HG02610 (cell line): ENCODE measurements at regions not wholly inside any gene's neighbourhood (a gene's known extent, or its start where the extent isn't known, plus 50 kb on each side); places are given as distances from the start of the nearest gene placed in this dataset.
"Not testable (repeated sequence)": the region's sequence is repeated elsewhere in the genome, so short reads cannot be mapped to it uniquely, and the experiment has no call there.

Source experiments
- ATAC-seq: cut with Tn5 transposase; IDR thresholded peaks from one replicate; pipeline ENCODE4 v1.9.1; 2021; ENCODE audit warnings: mild to moderate bottlenecking, moderate library complexity; ENCODE audit not compliant: unreplicated experiment

DNA sequence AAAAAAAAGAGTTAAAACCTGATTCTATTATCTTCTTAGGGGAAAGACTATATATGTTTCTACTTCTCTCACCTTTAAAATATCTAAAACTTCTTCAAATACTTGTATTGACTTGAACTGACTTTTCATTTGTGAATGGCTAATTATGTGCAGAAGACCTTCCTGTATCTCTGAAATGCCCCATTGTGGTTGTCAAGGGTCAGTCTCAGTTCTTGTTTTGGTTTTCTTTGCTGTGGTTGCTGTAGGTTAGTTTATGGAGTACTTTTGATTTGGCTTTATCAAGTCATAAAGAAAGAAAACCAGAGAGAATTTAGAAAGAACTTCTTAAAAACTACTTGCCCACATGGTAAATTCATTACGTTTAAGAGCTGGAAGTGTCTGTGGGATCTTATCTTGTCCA, 345.3 kb upstream of the POU1F1 start:
- peak; percentile 59 for ATAC-seq

DNA sequence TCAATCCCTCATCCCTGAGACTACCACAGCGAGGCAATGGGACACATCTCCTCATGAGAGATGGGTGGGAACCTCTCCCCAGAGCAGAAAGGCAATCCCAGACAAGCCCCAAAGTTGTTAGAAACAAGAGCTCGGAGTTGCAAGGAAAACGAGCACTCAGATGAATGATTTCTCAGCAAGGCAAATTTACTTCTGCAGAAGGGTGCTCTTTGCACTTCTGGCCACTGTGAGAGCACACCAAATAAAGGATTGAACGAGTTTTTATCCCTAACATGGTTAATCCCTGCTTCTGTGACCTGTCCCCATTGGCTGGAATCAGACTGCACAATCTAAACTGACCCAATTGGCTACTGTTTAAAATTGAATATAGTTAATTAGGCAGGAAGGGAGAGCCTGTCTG, 339.1 kb upstream of the POU1F1 start:
- ATAC-seq, result no peak

DNA sequence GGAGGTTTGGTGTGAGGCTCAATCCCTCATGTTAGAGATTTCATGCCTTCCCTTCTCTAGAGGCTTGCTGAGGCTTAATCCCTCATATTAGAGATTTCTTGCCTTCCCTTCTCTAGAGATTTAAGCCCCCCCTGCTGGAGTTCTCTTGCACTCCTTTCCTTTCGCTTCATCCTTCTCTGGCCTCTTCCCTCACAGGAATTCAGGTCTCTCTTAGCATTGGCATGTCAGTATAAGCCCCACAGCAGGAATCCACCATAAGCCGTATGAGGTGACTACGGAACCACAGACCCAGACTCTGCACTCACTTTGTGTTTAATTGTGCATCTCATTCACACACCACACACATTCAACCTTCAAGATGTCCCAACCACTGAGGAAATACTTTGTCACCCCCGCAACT, 338.6 kb upstream of the POU1F1 start:
- no peak for ATAC-seq

DNA sequence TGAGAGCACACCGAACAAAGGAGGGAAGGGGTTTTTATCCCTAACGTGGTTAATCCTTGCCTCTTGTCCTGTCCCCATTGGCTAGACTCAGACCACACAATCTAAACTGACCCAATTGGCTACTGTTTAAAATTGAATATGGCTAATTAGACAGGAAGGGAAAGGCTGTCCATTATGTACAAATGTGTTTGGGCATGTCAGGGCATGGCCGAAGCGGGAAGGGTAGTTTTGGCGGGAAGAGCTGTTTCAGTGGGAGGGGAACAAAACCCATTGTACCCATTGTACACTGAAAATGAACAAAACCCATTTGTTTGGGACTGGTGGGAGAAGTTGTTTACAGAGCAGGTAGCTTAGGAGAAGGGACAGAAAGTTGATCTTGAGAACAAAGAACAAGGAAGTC, 330.9 kb upstream of the POU1F1 start:
- no peak for ATAC-seq

DNA sequence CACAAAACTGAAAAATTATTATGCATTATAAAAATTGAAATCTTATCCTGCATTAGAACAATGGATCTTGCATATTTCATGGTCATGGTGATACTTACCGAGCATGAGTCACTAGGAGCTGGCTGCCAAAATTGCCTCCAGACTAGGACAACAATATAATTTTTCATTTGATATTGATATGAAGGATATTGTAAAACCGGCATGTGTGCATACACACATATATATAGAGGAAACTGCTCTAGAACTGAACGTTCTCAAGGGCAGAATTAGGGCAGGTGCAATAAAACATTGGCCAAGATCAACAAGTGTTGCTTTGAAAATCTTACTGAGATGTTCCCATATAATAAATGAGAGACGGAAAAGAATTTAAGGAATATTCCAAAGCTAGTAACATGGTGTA, 319.4 kb upstream of the POU1F1 start:
- ATAC-seq, result no peak

GRCh38 chr3:87581240-87581639, 304.9 kb upstream of the POU1F1 start:
- no peak for ATAC-seq

GRCh38 chr3:87576752-87577151, 300.4 kb upstream of the POU1F1 start:
- no peak for ATAC-seq

- no peak for ATAC-seq
These were observed 299.2 kb upstream of the POU1F1 start for GRCh38 chr3:87575550-87575949.

GRCh38 chr3:87568331-87568730, 291.9 kb upstream of the POU1F1 start:
- ATAC-seq, result no peak

DNA sequence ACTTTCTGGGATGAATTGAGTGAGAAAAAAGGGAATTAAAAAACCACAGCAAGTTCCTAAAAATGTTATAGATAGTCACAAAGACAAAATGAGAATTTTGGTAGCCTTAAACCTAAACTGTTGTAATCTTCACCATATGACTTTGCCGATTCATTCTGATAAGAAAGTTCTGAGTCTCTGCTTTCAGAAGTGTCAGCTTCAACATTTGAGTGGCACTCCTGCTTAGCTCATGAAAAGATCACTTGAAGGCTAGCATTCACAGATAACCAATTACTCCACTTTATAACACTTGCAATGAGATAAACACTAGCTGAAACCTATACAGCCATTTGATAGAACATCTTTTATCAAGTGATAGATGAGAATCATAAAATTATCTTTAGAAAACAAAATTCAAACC, 288.1 kb upstream of the POU1F1 start:
- no peak for ATAC-seq

- no peak for ATAC-seq
These were observed 287.3 kb upstream of the POU1F1 start for GRCh38 chr3:87563712-87564111.

DNA sequence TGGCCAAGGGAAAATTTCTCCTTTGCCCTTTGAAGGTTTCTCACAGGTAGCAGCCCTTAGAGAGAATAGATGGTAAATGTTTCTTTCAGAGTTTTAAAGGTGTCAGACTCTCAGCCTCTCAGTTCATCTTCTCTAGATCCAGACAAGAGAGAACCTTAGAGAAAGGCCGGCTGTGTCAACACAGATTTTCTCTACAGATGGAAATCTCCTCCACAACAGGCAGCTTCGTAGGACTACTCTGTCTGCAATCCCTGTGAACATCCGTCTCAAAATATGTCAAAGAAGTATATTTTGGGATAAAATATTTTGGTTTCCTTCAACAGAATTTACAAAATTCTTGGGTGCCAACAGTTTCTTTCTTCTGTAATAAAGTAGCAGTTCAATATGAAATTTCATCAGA, 282.1 kb upstream of the POU1F1 start:
- no peak for ATAC-seq

- no peak for ATAC-seq
These were observed 278.9 kb upstream of the POU1F1 start for GRCh38 chr3:87555290-87555689.

- no peak for ATAC-seq
These were observed 276.7 kb upstream of the POU1F1 start for GRCh38 chr3:87553058-87553457.

GRCh38 chr3:87550892-87551291, 274.5 kb upstream of the POU1F1 start:
- ATAC-seq, result no peak

- no peak for ATAC-seq
These were observed 272.8 kb upstream of the POU1F1 start for GRCh38 chr3:87549208-87549607.

DNA sequence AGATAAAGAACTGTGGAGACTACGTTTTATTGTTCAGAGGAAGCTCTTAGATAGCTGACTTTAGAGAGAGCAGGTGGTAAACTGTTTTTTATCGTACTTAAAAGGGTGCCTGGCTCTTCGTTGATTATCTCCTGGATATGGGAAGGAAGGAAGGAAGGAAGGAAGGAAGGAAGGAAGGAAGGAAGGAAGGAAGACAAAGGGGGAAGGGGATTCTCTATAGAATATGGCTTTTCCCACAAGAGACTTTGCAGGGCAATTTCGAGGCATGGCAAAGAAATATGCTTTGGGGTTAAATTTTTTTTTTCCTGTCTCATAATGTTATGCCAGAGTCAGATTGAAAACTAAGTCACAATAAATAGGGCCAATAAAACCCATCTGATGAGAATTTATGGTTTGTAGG, 271.9 kb upstream of the POU1F1 start:
- ATAC-seq, result no peak

GRCh38 chr3:87546216-87546615, 269.8 kb upstream of the POU1F1 start:
- ATAC-seq, result no peak

GRCh38 chr3:87543408-87543807, 267.0 kb upstream of the POU1F1 start:
- ATAC-seq, result not testable (repeated sequence)

GRCh38 chr3:87541723-87542122, 265.3 kb upstream of the POU1F1 start:
- no peak for ATAC-seq

- not testable (repeated sequence) for ATAC-seq
These were observed 262.3 kb upstream of the POU1F1 start for GRCh38 chr3:87538722-87539121.

DNA sequence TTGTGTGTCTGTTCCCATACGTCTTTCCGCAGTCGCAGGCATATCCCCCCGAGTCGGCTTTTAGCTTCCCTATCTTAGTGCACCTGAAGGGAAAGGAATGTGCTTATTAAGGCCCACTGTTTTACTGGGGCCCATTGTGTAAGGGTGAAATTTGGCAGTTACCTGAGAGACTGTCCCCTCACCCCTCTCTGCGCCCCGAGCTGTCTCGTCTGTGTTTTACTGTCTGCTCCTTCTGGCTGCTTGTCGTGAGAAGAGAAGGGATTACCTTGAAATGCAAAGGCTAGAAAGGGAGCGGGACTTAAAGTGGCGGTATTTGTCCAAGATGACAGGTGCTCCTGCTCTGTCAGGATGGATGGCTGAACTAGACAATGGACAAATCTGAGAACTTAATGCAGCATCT, 233.0 kb upstream of the POU1F1 start:
- ATAC-seq, result no peak

DNA sequence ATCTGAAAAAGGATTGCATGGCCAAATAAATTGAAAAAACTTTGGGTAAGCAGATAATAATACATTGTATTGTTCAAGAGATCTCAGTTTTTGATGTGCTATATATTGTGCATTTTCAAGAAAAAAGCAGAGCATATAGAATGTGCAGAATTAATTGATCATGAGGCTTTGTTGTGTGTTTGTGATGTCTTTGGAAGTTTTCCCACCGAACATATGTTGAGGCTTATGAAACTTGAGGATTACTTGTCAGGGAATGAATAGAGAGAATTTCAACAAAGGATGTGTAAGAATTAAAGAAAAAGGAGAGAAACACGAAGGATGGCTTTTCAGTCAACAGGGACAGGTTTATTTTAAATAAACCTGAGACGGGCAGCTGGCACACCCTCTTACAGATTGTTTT, 232.5 kb upstream of the POU1F1 start:
- no peak for ATAC-seq

DNA sequence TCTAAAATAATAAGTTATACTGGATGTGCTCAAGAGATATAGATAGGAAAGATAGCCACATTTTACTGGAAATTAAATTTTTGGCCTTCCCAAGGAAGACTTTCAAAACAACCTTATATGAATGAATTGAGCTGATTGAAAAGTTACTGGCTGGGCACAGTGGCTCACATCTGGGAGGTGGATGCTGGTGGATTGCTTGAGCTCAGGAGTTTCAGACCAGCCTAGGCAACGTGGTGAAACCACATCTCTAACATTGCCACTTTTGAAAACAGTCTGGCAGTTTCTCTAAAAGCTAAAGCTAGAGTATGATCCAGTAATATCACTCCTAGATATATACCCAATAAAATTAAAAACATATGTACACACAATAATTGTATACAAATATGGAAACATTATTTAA, 231.4 kb upstream of the POU1F1 start:
- no peak for ATAC-seq
